GM12878 (cell line): ENCODE measurements at regions not wholly inside any gene's neighbourhood (a gene's known extent, or its start where the extent isn't known, plus 50 kb on each side); places are given as distances from the start of the nearest gene placed in this dataset.

Experiments used
- ATAC-seq: fragments of 200-7000 bp; cut with Tn5 transposase; 3 replicates; pipeline ENCODE4 v1.9.1; 2020; ENCODE audit warnings: mild to moderate bottlenecking, moderate library complexity
- BruUV-seq: library from RNA; stranded (reverse); fragments of 400-500 nt; replicated peaks from 2 replicates; lab custom pipeline; 2021; lab: Mats Ljungman, UMichigan
- CTCF ChIA-PET: fragments of 300-600 bp; sonication (Branson Sonifier 250); formaldehyde crosslinking; extraction: SDS; loops from one replicate; lab custom pipeline; 2021; ENCODE audit warnings: inconsistent platforms; lab: Yijun Ruan, JAX
- POLR2A ChIA-PET: fragments of 350-600 bp; formaldehyde crosslinking; extraction: SDS; loops from one replicate; lab custom pipeline; 2021; ENCODE audit warnings: inconsistent platforms; lab: Charles Lee
- RAD21 ChIA-PET: fragments of 300-600 bp; sonication (Branson Sonifier 250); formaldehyde crosslinking; loops from one replicate; lab custom pipeline; 2023; ENCODE audit warnings: antibody characterized with exemption; ENCODE audit not compliant: unreplicated experiment; lab: Charles Lee
- SMC1A ChIA-PET: fragments of 300-600 bp; sonication (Branson Sonifier 250); formaldehyde crosslinking; loops from one replicate; lab custom pipeline; 2023; ENCODE audit not compliant: unreplicated experiment, uncharacterized antibody; lab: Charles Lee
- DNase-seq: peaks from one replicate; pipeline ENCODE4 v3.0.0-alpha.2; 2011; ENCODE audit warnings: low read depth, low spot score
- FAIRE-seq: peaks from 3 replicates; lab custom pipeline; 2011; peaks lifted over from hg19 to GRCh38; lab: Jason Lieb, UNC
- H2AFZ ChIP-seq: 2 replicates; pipeline ENCODE4 v1.6.0; 2011; ENCODE audit warnings: low read depth, low read length, control low read depth; ENCODE audit not compliant: control insufficient read depth
- H3K27ac ChIP-seq: 2 replicates; pipeline ENCODE4 v1.5.1; 2011; ENCODE audit warnings: control low read depth; ENCODE audit not compliant: control insufficient read depth, insufficient read depth
- H3K27me3 ChIP-seq, 2 experiments: replicated peaks in 1 of 2; 2 replicates each; pipeline versions ENCODE4 v1.6.0 to v1.6.1; 2011; ENCODE audit warnings: low read length in 1 of 2; ENCODE audit not compliant: control insufficient read depth in 2 of 2, insufficient read depth in 2 of 2
- H3K36me3 ChIP-seq, 2 experiments: 2 replicates each; pipeline ENCODE4 v1.5.1; 2011; ENCODE audit warnings: low read length in 1 of 2; ENCODE audit not compliant: control insufficient read depth in 2 of 2, insufficient read depth in 2 of 2
- H3K4me1 ChIP-seq: 2 replicates; pipeline ENCODE4 v1.6.1; 2011; ENCODE audit warnings: mild to moderate bottlenecking, low read length, moderate library complexity, mixed read lengths; ENCODE audit not compliant: control insufficient read depth, insufficient read depth
- H3K4me2 ChIP-seq: 2 replicates; pipeline ENCODE4 v1.6.0; 2011; ENCODE audit warnings: control low read depth; ENCODE audit not compliant: control insufficient read depth, insufficient read depth
- H3K4me3 ChIP-seq: fragments of 200-600 bp; sonication (generic); 2 replicates; pipeline ENCODE4 v1.5.1; 2016
- H3K79me2 ChIP-seq: 2 replicates; pipeline ENCODE4 v1.6.0; 2011; ENCODE audit warnings: low read length; ENCODE audit not compliant: control insufficient read depth, insufficient read depth
- H3K9ac ChIP-seq: 2 replicates; pipeline ENCODE4 v1.8.0; 2011; ENCODE audit warnings: low read length, control low read depth, mixed read lengths; ENCODE audit not compliant: control insufficient read depth, insufficient read depth
- H3K9me3 ChIP-seq: replicated peaks from 3 replicates; pipeline ENCODE4 v1.5.1; 2011; ENCODE audit warnings: mild to moderate bottlenecking, low read length; ENCODE audit not compliant: control insufficient read depth, insufficient read depth
- H4K20me1 ChIP-seq: 2 replicates; pipeline ENCODE4 v1.6.0; 2011; ENCODE audit not compliant: control insufficient read depth, insufficient read depth
- ATF7 ChIP-seq: fragments of 450-650 bp; IDR thresholded peaks from 2 replicates; pipeline ENCODE4 v1.6.1; 2016; ENCODE audit warnings: low read depth, mild to moderate bottlenecking
- CEBPZ ChIP-seq: fragments of 150-350 bp; IDR thresholded peaks from 2 replicates; pipeline ENCODE4 v1.6.1; 2016; ENCODE audit warnings: low read depth, low read length
- E2F4 ChIP-seq: IDR thresholded peaks from 2 replicates; pipeline ENCODE4 v1.6.1; 2012; ENCODE audit warnings: low read depth, low read length, improper control_type of control experiment
- FOXK2 ChIP-seq: fragments of 450-650 bp; IDR thresholded peaks from 2 replicates; pipeline ENCODE4 v1.6.1; 2017; ENCODE audit warnings: mild to moderate bottlenecking, moderate library complexity
- FOXM1 ChIP-seq: IDR thresholded peaks from 2 replicates; pipeline ENCODE4 v1.6.1; 2012; ENCODE audit warnings: low read depth, mild to moderate bottlenecking, inconsistent platforms, low read length, moderate library complexity
- IRF3 ChIP-seq: fragments of 450-650 bp; IDR thresholded peaks from 2 replicates; pipeline ENCODE4 v1.6.1; 2014; ENCODE audit warnings: mild to moderate bottlenecking
- MEF2B ChIP-seq: fragments of 450-650 bp; IDR thresholded peaks from 2 replicates; pipeline ENCODE4 v1.6.1; 2018; ENCODE audit warnings: mild to moderate bottlenecking, moderate library complexity; ENCODE audit not compliant: partially characterized antibody, poor library complexity, severe bottlenecking
- POU2F2 ChIP-seq: IDR thresholded peaks from 3 replicates; pipeline ENCODE4 v1.6.1; 2011; ENCODE audit warnings: low read depth, mild to moderate bottlenecking, low read length, borderline replicate concordance
- SIN3A ChIP-seq: IDR thresholded peaks from 2 replicates; pipeline ENCODE4 v1.6.1; 2012; ENCODE audit warnings: low read depth, low read length, improper control_type of control experiment
- SP1 ChIP-seq: IDR thresholded peaks from one replicate; pipeline ENCODE4 v1.6.1; 2011; ENCODE audit warnings: low read depth, low read length
- WGBS: methylation state at CpG from one replicate; pipeline ENCODE4 v1.1.6; 2016; ENCODE audit warnings: low lambda C conversion rate; ENCODE audit not compliant: insufficient replicate concordance, insufficient coverage; ENCODE audit errors: missing lambda C conversion rate; 5-methylcytosine and 5-hydroxymethylcytosine counted together
- in situ Hi-C: fragments of 300-500 bp; cut with MboI; formaldehyde crosslinking; loops from 9 replicates; pipeline ENCODE4 v1.14.3; 2018; ENCODE audit warnings: mixed read lengths
- intact Hi-C: fragments of 100-400 bp; cut with micrococcal nuclease; formaldehyde crosslinking; loops from one replicate; pipeline ENCODE4 v1.14.2; 2022; ENCODE audit not compliant: unreplicated experiment
- TF ChIP-seq, protein P1 (sequence below): IDR thresholded peaks from 2 replicates; pipeline ENCODE4 v1.6.1; 2011; ENCODE audit warnings: borderline replicate concordance, low read depth, mild to moderate bottlenecking, moderate library complexity, low read length; ENCODE audit not compliant: insufficient read depth, poor library complexity, severe bottlenecking
- TF ChIP-seq, protein P2 (sequence below): IDR thresholded peaks from 2 replicates; pipeline ENCODE4 v1.6.1; 2011; ENCODE audit warnings: low read depth, low read length, improper control_type of control experiment, borderline replicate concordance

- in situ Hi-C loops = no loop called here
- no peak overlapping the region for H2AFZ ChIP-seq
- BruUV-seq = no TSS peak
- H4K20me1 ChIP-seq = no peaks in the 10 kb centered on the region
- no peaks in the 10 kb centered on the region for H3K36me3 ChIP-seq
- peaks cover 28% of the 10 kb centered on the region for H3K4me1 ChIP-seq
- POLR2A ChIA-PET = no interaction called here
- TF ChIP-seq POU2F2 = no peak
- TF ChIP-seq FOXM1 = no peak
- TF ChIP-seq, protein P1, sequence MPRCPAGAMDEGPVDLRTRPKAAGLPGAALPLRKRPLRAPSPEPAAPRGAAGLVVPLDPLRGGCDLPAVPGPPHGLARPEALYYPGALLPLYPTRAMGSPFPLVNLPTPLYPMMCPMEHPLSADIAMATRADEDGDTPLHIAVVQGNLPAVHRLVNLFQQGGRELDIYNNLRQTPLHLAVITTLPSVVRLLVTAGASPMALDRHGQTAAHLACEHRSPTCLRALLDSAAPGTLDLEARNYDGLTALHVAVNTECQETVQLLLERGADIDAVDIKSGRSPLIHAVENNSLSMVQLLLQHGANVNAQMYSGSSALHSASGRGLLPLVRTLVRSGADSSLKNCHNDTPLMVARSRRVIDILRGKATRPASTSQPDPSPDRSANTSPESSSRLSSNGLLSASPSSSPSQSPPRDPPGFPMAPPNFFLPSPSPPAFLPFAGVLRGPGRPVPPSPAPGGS = no peak
- TF ChIP-seq E2F4 = no peak
- no peak for TF ChIP-seq ATF7
- no peak for TF ChIP-seq SIN3A
- TF ChIP-seq MEF2B = no peak
- no peak for TF ChIP-seq CEBPZ
- TF ChIP-seq, protein P2, sequence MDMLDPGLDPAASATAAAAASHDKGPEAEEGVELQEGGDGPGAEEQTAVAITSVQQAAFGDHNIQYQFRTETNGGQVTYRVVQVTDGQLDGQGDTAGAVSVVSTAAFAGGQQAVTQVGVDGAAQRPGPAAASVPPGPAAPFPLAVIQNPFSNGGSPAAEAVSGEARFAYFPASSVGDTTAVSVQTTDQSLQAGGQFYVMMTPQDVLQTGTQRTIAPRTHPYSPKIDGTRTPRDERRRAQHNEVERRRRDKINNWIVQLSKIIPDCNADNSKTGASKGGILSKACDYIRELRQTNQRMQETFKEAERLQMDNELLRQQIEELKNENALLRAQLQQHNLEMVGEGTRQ = no peak
- no peak for TF ChIP-seq IRF3
- TF ChIP-seq FOXK2 = no peak
- TF ChIP-seq SP1 = no peak
- TF ChIP-seq, all 136 proteins: peak for 0
- DNase-seq (no peak), FAIRE-seq (no peak), ATAC-seq (no peak)
- SMC1A ChIA-PET = interaction anchor here (0.6 to 6.2 kb wide), 6 partner anchors 14 to 217 kb away, joined by 3 to 36 read pairs (median 4); partner anchors contain the start of gene SLC7A11
- intact Hi-C loops = loop anchor here (5.0 kb wide), 3 partner anchors 216 to 766 kb away; no protein-coding TSS in a partner anchor
- Histone ChIP-seq H3K4me3 (no peak overlapping the region), H3K27ac (no peak overlapping the region), H3K27me3 (no peaks in the 10 kb centered on the region), H3K79me2 (no peaks in the 10 kb centered on the region), H3K4me2 (no peak overlapping the region), H3K9ac (no peak overlapping the region), H3K9me3 (no peaks in the 10 kb centered on the region)
- 50% methylated on average over 2 of the region's 2 CpGs for WGBS
- CTCF ChIA-PET = interaction anchor here (1.0 to 5.9 kb wide), 2 partner anchors 14 to 272 kb away, joined by 4 to 16 read pairs; no protein-coding TSS in a partner anchor
- RAD21 ChIA-PET = interaction anchor here (1.6 kb wide), 1 partner anchor 13 kb away, joined by 4 read pairs; no protein-coding TSS in a partner anchor
Observed at GRCh38 chr4:138408758-138409157, 166.6 kb upstream of the SLC7A11 start.
